Stimulated activated CD4-positive, alpha-beta T cell treated with anti-CD3 and anti-CD28 coated beads, TNF-alpha, amount 100 ng/mL, for 4 hours (primary cell): ENCODE measurements at regions not wholly inside any gene's neighbourhood (a gene's known extent, or its start where the extent isn't known, plus 50 kb on each side); places are given as distances from the start of the nearest gene placed in this dataset.
"Not testable (repeated sequence)": the region's sequence is repeated elsewhere in the genome, so short reads cannot be mapped to it uniquely, and the experiment has no call there.

Experiments used
- DNase-seq, 3 experiments: peaks; one replicate each; pipeline ENCODE4 v3.0.0-alpha.2; 2020; ENCODE audit warnings: low read depth in 3 of 3

- DNase-seq, result no peak
Measured at GRCh38 chr14:38716926-38717325, 386.1 kb downstream of the SEC23A start.

GRCh38 chr14:38710881-38711280, 392.2 kb downstream of the SEC23A start:
- no peak for DNase-seq

GRCh38 chr14:38710196-38710595, 392.8 kb downstream of the SEC23A start:
- no peak for DNase-seq

GRCh38 chr14:38705220-38705619, 397.8 kb downstream of the SEC23A start:
- no peak for DNase-seq

GRCh38 chr14:38704220-38704619, 398.8 kb downstream of the SEC23A start:
- DNase-seq, result no peak

- DNase-seq, result no peak
Measured at GRCh38 chr14:38696925-38697324, 406.1 kb downstream of the SEC23A start.

- DNase-seq, result no peak
Measured at GRCh38 chr14:38693423-38693822, 409.6 kb downstream of the SEC23A start.

- no peak for DNase-seq
Measured at GRCh38 chr14:38669027-38669426, 413.1 kb upstream of the CLEC14A start.

- DNase-seq, result no peak
Measured at GRCh38 chr14:38663382-38663781, 407.5 kb upstream of the CLEC14A start.

GRCh38 chr14:38662781-38663180, 406.9 kb upstream of the CLEC14A start:
- DNase-seq, result no peak

- no peak for DNase-seq
Measured at GRCh38 chr14:38646391-38646790, 390.5 kb upstream of the CLEC14A start.

GRCh38 chr14:38634913-38635312, 379.0 kb upstream of the CLEC14A start:
- DNase-seq, result not testable (repeated sequence)

GRCh38 chr14:38629412-38629811, 373.5 kb upstream of the CLEC14A start:
- DNase-seq, result no peak

- DNase-seq, result no peak
Measured at GRCh38 chr14:38627163-38627562, 371.3 kb upstream of the CLEC14A start.

- DNase-seq, result no peak
Measured at GRCh38 chr14:38623661-38624060, 367.8 kb upstream of the CLEC14A start.

- no peak for DNase-seq
Measured at GRCh38 chr14:38618514-38618913, 362.6 kb upstream of the CLEC14A start.

- no peak for DNase-seq
Measured at GRCh38 chr14:38616959-38617358, 361.1 kb upstream of the CLEC14A start.

- no peak for DNase-seq
Measured at GRCh38 chr14:38611928-38612327, 356.0 kb upstream of the CLEC14A start.

- DNase-seq, result no peak
Measured at GRCh38 chr14:38608244-38608643, 352.4 kb upstream of the CLEC14A start.

GRCh38 chr14:38605193-38606114, 349.6 kb upstream of the CLEC14A start:
- DNase-seq, result no peak

GRCh38 chr14:38600572-38600971, 344.7 kb upstream of the CLEC14A start:
- DNase-seq, result not testable (repeated sequence)

- DNase-seq, result no peak
Measured at GRCh38 chr14:38593476-38593875, 337.6 kb upstream of the CLEC14A start.

- DNase-seq, result no peak
Measured at GRCh38 chr14:38592764-38593442, 337.0 kb upstream of the CLEC14A start.
